HG02970 (cell line): ENCODE measurements at regions not wholly inside any gene's neighbourhood (a gene's known extent, or its start where the extent isn't known, plus 50 kb on each side); places are given as distances from the start of the nearest gene placed in this dataset.
A peak's percentile ranks its signal among the peaks of the same experiment; 100 is the strongest.

Source experiments
- ATAC-seq: cut with Tn5 transposase; IDR thresholded peaks from one replicate; pipeline ENCODE4 v1.9.1; 2021; ENCODE audit warnings: mild to moderate bottlenecking, moderate library complexity, moderate number of reproducible peaks; ENCODE audit not compliant: unreplicated experiment, low FRiP score

- no peak for ATAC-seq
These were observed 413.2 kb downstream of the LMO7 start for GRCh38 chr13:76049376-76049746.

- ATAC-seq, result no peak
These were observed 412.7 kb downstream of the LMO7 start for GRCh38 chr13:76048675-76049375.

GRCh38 chr13:76048131-76048530 lies 412.0 kb downstream of the LMO7 start:
- ATAC-seq, result no peak

GRCh38 chr13:76043874-76044273 lies 407.7 kb downstream of the LMO7 start:
- ATAC-seq, result no peak

- ATAC-seq, result no peak
These were observed 403.0 kb downstream of the LMO7 start for GRCh38 chr13:76038920-76039716.

DNA sequence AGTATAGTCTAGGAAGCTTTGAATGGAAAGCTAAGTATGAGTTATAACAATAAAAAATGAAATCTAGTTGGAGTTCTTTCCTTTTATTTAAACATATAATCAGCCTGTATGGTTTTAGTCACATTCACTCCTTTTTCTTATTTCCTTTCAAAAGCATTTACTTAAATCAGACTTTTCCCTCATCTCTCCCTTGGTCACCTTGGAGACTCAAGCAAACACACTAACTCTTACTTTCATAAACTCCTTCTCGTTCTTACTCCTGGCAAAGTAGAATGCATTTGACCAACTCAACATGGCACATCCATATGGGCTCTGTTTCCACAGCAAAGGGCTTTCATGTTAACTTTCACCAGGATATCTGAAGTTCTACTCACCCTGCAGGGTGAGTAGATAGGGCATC lies 400.0 kb downstream of the LMO7 start:
- no peak for ATAC-seq

DNA sequence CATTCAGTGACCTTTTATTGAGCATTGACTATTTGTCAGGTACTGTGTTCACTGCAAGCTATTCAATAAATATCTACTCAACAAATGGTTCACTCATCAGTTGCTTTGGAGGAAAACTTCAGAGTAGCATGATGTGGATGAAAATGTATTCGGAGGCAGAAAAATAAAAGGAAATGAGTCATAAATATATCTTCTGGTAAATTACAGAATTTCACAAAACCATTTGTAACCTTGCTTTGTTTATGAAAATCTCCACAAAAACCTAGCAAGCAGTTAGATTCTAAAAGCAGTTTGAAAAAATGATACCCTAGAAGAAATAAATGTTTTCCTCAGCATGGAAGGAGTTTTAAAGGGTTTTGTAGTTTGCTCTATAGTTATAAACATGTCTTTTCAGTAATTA lies 399.6 kb downstream of the LMO7 start:
- ATAC-seq, result no peak

- ATAC-seq, result no peak
These were observed 393.6 kb downstream of the LMO7 start for GRCh38 chr13:76029706-76030105.

DNA sequence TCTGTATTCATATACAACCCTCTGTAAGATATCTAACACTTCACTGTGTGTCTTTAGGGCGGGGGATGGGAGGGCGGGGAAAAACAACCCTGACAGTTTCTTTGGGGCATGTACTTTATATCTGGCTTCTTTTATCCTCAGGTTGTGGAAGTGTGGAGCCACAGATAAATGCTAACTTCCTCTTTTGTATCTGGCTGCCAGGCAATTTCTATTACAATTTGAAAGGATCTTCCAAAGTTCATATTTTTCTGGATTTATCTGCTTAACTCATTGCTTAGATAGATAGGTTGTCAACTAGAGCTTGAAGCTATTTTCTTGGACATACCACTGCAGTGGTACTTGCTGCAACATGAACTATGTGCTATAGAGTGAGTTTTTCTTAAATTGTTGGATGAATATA lies 393.0 kb downstream of the LMO7 start:
- no peak for ATAC-seq

DNA sequence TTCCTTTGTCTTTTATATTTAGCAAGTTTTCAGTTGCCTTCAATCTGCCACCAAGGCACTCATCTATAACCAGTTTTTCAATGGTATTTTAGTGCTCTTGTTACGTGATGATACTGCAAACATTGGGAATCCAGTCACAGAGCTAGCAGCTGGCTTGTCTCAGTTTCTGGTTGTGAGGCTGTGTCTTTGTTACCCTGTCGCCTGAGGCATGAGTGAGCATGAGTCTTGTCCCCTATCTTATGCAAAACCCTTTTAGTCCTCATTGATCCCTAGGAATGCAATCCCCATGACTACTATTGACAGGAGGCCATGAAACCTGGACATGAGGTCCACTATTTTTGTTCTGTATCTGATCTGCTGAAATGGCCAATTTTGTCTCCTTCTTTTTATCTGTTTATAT lies 391.0 kb downstream of the LMO7 start:
- ATAC-seq, result no peak

DNA sequence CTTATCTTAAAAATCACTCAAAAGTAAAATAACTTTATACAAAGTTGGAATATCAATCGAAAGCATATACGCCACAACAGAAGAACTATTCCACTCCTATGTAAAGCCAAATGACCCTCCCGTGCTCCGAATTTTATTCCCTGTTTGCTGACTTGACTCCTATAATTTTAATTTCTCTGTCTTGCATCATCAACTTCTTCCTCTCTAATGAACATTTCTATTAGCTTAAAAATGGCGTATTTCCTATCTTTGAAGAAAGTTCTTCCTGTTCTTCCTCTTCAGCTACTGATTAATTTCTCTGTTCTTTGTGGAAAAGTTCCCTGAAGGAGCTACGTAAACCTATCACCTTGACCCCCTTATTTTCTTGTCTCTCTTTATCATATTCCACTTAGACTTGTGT lies 389.3 kb downstream of the LMO7 start:
- ATAC-seq, result no peak

DNA sequence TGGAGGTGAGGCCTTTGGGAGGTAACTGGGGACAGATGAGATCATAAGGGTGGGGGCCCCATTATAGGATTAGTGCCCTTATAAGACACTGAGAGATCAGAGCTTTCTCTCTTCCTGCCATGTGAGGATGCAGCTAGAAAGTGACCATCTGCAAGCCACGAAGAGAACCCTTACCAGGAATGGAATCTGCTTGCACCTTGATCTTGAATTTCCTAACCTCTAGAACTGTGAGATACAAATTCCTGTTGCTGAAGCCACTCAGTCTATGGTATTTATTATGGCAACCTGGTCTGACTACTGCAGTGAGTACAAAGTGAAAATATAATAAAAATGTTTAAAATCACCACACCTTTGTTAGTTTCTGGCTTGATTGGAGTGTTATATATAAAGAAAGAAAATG lies 388.0 kb downstream of the LMO7 start:
- ATAC-seq, result no peak

DNA sequence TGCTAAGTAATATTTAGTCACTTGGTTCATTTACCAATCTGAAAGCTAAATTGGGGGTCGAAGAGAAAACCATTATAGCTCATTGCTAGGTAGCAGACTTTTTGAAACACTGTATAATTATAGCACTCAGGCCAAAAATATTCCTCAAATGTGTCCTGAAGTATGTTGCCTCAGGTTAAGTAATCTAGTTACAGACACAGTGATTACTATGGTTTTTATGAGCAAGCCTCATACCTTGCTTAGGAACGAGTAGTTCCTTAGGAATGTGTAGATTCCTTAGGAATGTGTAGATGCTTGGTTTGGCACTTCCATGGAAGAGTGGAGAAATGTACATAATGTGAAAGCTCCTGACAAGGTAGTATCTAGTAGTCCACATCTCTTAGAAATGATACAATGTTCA lies 387.5 kb downstream of the LMO7 start:
- ATAC-seq, result no peak

- ATAC-seq, result no peak
These were observed 384.4 kb downstream of the LMO7 start for GRCh38 chr13:76020421-76020955.

DNA sequence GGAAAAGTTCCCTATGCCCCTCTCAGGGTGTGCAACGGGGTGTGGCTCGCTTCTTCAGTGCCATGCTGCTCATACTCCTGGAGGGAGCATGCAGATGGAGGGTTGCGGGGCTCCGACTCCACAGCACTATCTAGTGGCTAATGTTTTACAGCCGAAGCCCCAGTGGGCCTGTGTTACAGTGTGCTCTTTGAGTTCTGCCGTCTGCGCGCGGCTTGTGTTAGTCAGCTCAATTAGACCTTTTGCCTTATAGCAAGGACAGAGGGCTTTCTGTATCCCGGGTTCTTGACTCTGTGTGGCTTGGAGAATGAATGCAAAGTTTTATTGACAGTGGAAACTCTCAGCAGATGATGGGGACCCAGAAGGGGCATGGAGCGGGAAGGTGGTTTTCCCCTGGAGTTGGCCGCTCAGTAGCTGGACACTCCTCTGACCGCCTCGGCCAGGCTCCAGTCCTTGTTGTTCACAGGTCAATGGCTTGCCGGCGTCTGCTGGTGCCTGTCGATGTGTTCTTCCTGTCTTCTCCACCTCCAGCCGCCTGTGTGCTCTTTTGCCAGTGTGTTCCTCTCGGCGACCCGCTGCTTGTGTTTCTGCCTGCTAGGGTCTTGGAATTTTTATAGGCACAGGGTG lies 383.4 kb downstream of the LMO7 start:
- ATAC-seq, result no peak

DNA sequence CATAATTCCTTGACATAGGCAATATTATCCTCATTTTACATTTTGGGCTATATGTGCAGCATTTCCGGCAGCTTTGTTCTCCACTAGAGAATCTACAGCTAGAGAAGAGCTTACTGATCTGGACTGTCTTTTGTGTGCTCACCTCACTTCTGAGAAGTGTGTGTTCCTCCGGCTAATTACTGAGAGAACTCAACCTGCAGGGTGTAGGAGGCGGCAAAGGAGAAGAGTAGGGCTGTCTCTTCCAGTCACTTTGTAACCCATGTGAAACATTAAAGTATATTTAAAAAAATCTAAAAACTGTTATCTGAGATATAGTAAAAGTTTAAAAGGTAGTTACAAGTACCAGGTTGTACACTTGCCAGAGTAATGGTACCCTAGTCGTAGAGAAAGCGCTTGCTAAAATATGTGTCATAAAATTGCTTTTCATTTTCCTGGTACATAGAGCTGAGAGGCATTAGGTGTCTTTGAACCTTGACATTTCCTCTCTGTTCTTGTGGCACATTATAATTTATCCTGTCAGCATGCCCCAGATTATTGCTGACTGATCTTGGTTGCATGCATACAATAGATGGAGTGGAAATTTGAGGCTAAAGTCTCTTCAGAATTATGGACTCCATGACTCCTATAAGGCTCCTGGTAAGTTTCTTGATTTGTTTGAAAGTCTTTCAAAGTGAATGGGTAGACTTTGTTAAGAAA lies 381.9 kb downstream of the LMO7 start:
- ATAC-seq, result no peak

DNA sequence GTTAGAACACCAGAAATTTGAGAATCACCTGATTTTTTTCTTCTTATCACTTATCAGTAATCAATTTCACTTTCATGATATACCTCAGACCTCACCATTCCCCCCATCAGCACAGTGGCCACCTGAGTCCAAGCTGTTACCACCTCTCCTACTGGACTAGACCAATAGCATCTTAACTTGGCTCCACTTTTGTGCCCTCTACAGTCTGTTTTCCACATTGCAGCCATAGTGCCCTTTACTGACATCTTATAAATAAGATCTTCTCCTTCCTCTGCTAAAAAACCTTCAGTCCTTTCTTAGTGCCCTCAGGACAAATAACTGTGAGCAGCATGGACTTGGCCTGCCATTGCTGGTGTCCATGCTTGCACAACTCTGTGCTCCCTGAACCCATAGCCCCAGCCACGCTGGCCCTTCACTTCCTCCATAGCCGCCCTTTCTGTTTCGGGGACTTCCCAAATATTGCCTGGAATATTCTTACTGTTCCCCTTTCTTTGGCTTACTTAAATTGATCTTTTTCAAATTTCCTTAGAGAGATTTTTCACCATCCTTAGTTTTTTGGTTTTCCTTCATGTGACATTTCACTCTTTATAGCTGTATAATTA lies 380.8 kb downstream of the LMO7 start:
- peak; percentile 72 for ATAC-seq

- ATAC-seq, result no peak
These were observed 378.5 kb downstream of the LMO7 start for GRCh38 chr13:76014406-76015318.

DNA sequence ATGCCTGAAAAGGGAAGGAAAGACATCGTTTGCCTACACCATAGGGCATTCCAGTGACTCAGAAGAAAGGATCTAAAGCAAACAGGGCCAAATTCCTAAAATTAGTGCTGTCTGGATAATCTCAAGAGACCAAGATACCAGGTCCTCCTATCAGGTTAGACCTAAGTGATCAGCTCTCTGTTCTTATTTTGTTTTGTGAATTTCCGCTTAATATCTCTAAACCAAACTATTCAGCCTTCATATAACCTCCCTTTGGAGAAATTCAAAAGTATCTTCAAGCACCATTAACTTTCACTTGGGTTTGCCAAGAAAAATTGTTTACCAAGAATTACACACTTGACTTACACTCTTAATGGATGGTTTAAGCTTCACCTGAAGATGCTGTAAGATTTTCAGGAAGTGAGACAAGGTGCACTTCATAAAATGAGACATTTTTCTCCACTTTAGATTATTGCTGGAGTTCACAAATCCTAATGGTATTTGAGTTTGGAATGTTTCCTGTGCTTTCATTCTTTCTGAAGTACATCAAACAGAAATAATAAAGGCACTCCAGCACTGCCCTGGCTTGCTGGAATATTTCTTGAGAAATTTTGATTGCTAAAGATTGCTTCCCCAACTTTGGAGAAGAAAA lies 376.1 kb downstream of the LMO7 start:
- no peak for ATAC-seq
